ENCODE measurements at regions not wholly inside any gene's neighbourhood (a gene's known extent, or its start where the extent isn't known, plus 50 kb on each side); places are given as distances from the start of the nearest gene placed in this dataset.
"Not testable (repeated sequence)": the region's sequence is repeated elsewhere in the genome, so short reads cannot be mapped to it uniquely, and the experiment has no call there.

DNA sequence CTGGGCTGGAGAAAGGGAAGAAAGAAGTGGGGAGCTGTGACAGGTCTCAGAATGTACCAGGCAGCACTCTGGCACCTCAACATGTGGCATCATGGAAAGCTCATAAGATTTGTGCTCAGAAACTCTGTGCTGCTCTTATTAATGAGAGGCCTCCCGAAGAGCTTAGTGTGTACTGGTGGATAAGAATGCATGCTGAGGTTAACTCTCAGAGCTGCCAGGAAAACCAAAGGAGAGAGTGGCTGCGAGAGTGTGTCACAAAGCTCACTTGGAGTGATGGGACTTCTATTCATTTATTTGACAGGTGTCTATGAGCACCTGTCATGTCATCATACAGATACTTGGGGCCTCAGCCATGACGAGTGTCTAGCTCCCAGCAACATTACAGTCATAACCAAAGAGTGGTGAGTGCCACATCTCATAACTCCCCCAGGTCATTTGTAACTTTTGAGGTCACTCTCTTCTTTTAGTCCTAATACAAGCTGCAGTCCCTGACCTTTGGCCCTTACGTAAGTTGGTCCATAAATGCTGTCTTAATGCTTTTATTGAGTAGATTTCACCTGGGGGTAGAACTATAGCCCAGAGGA lies 131.9 kb downstream of the TRIM43 start:
- DNase-seq (ENCODE audit: low read depth in 2 of 3, low spot score in 2 of 3), result not testable (repeated sequence)

DNA sequence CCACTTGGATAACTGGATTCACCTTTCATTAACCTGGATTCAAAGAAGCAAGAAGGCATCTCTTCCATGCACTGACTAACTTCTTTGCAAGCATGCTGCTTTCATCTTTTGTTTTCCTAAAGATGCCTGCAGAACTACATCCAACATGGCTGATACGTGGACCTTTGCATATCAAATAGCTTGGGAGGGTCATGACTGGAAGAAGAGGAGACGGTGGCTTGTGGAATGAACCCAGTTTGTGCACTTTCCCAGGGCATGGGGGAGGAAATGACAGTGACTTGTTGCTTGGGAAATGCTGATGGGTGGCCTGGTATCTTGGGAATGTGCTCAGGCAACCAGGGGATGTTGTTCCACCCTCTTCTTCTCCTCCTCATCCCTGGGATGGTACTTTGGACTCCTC lies 133.4 kb downstream of the TRIM43 start:
- not testable (repeated sequence) for DNase-seq (ENCODE audit: low read depth in 2 of 3, low spot score in 2 of 3)

DNA sequence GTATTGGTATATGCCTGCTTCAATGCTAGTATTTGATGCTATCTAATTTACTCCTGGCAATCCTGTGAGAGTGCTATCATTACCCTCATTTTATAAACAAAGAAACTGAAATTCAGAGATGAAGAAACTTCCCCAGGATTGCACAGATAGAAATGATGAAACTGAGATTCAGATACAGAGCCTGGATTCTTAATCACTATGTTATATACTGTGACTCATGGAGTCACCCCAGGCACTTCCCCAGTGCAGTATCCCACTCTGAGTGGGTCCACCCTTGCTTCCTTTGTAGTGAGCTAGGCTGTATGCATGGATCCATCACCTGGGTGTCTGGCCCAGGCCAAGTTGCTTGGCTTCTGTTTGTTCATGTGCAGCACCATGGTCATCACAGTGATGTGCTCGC lies 133.9 kb downstream of the TRIM43 start:
- DNase-seq (ENCODE audit: low read depth in 2 of 3, low spot score in 2 of 3), result not testable (repeated sequence)

DNA sequence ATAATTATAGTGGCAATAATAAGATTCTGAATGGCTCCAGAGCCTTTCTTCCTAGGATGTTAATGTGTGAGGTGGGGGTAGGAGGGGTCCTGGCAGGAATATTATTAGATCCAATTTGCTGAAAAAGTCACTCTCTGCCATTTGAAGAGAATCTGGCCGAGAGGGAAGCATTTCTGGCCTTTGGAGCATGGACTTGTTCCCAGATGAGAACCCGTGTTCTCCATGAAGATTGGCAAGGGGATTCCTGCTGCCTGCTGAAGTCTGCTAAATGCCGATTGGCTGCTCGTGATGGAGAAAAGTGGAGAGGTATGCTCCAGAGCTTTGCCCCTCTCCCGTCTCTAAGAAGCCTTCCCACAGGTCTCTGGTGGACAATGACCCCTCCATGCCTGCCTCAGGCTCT lies 135.6 kb downstream of the TRIM43 start:
- DNase-seq (ENCODE audit: low read depth in 2 of 3, low spot score in 2 of 3), result not testable (repeated sequence)

- DNase-seq (ENCODE audit: low read depth in 2 of 3, low spot score in 2 of 3), result peak in 2 of 3 donors; percentile 53 to 80
Measured at GRCh38 chr2:95728878-95729596, 137.2 kb downstream of the TRIM43 start.

DNA sequence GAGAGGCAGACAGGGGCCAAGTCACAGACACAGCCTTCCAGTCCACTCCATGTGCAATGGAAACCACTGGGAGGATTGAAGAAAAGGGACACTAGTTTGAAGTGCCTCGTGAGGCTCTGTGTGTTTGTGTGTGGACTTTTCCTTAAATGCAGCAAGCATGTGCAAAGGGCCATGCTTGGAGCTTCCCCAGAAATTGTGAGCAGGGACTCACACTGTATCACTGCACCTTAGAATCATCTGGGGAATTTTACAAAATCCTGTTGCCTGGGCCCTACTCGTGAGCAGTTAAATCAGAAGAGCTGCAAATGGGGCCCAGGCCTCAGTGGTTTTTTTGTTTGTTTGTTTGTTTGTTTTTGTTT lies 137.8 kb downstream of the TRIM43 start:
- no peak for DNase-seq (ENCODE audit: low read depth in 2 of 3, low spot score in 2 of 3)

DNA sequence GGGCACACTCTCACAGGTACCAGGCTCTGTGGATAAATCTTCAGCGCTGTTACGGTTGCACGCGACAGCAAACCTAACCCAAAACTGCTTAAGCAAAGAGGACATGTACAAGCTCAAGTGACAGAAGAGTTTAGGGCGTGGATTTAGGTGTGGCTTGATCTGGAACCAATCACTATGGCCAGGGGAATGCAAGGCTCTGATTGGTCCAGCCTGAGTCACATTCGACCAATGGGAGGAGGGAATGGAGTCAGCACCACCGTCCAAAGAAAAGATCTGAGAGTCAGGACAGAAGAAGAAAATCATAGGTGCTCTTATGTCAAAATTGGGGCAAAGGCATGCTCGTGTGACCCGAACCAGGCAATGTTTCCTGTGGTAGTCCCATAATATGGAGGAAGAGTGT lies 139.0 kb downstream of the TRIM43 start:
- DNase-seq (ENCODE audit: low read depth in 2 of 3, low spot score in 2 of 3), result no peak

- DNase-seq (ENCODE audit: low read depth in 2 of 3, low spot score in 2 of 3), result no peak
Measured at GRCh38 chr2:95734976-95735890, 143.4 kb downstream of the TRIM43 start.

- no peak for DNase-seq (ENCODE audit: low read depth in 2 of 3, low spot score in 2 of 3)
Measured at GRCh38 chr2:95738301-95738700, 146.5 kb downstream of the TRIM43 start.

DNA sequence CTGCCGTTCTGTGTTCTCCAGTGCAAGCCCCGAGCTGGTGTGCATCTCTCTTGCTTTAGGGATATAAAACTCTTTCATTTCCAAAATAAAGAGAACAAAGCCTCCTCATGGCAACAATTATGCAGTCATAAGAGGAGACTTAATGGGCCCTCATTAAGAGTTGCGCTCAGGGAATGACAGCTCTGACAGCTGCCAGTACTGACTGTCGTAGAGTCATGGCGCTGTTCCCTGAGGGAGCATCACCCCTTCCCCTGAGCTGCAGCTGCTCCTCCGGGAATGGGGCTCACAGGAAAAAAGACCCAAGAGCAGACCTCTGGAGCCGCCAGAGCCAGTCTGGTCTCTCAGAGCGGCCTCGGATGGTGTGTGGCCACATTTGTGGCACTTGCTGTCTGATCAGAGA lies 160.3 kb downstream of the TRIM43 start:
- not testable (repeated sequence) for DNase-seq (ENCODE audit: low read depth in 2 of 3, low spot score in 2 of 3)

DNA sequence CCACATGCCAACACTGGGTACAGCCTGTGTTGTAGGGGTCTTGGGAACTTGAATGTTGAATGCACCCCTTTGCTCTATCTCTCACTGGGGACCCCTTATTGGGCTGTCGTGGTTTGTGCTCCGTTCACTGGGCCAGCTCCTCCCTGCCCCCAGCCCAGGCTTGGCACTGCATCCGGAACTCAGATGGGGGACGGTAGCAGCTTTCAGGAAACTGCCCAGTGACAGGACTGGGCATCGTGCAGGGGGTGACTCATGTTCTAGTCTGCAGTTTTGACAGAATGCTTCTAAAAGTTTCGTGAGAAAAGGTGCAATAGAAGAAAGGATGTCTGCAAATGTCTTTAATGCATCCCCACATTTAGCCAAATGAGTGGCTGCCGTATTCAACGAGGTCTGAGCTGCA lies 162.0 kb downstream of the TRIM43 start:
- DNase-seq (ENCODE audit: low read depth in 2 of 3, low spot score in 2 of 3), result not testable (repeated sequence)

DNA sequence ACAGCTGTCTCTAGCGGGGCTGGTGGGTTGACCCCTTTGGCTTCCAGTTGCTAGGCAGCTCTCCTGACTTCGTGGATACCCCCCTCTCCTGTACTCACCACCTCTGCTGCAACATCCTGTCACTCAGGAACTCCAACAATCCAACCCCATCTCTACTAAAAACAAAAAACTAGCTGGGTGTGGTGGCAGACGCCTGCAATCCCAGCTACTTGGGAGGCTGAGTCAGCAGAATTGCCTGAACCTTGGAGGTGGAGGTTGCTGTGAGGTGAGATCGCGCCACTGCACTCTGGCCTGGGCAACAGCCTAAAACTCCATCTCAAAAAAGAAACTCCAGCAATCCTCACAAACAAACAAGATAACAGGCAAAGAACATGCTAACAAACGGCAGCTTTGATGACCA lies 162.4 kb downstream of the TRIM43 start:
- DNase-seq (ENCODE audit: low read depth in 2 of 3, low spot score in 2 of 3), result not testable (repeated sequence)

DNA sequence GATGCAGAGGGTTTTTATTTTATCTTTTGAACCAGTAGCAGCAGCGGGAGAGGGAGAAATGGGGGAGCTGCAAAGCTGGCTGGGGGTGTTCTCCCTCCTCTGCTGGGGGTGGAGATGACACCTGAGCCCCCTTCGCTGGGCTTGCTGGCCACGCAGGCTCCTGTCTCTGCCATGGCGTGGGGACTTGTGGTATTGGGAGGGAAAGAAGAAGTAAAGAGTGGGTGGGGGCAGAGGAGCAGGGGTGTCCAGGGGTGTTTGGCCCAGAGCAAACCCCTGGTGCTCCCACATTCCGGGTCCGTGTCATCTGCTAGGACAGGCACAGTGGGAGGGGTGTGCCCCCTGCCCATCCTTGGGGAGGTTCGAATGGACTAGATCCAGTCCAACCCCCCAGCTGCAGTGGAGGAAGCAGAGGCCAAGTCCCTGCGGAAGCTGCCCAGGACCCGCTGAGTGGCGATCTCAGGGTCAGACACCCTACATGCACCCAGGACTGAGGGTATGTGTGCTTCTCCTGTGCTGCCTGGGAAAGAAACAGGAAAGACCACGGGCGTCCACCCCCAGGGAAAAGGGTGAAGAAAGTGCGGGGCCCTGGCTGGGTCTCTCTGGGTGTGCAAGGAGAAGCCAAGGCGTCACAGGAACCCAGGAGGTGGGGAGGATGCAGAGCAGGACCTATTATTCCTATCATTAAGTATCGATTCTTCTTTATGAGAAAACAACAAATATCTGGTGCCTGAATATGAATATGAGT lies 163.2 kb downstream of the TRIM43 start:
- not testable (repeated sequence) for DNase-seq (ENCODE audit: low read depth in 2 of 3, low spot score in 2 of 3)

DNA sequence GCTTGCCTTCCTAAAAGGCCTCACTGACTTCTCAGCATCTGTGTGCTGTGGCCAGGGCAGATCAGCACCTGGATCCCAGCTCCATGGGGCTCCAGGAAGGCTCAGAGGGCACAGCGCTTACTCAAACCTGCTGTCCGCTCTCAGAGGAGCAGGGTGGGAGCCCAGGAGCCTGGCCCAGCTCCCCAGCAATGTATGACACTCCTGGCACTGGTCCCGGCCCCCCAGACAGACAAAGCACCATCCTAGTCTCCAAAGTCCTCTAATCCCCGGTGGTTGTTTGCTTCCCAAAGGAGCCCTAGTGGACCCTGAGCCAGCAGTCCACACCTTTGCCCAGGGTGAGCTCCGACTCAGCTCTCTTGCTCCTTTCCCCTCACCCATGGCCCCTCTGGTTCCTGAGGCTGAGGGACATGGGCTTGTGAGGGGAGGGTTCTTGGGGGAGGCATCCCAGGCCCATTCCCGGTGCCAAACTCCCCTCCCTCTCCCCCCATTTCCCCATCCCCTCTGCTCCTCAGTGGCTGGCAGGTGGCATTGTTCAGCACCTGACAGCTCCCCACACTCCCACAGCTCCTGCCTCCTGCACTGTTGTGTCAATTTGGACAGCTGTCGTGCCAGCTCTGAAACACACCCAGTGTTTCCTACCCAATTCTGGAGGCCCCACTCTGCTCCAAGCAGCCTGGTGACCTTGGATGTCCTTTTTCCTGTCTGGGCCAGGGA lies 164.3 kb downstream of the TRIM43 start:
- not testable (repeated sequence) for DNase-seq (ENCODE audit: low read depth in 2 of 3, low spot score in 2 of 3)

DNA sequence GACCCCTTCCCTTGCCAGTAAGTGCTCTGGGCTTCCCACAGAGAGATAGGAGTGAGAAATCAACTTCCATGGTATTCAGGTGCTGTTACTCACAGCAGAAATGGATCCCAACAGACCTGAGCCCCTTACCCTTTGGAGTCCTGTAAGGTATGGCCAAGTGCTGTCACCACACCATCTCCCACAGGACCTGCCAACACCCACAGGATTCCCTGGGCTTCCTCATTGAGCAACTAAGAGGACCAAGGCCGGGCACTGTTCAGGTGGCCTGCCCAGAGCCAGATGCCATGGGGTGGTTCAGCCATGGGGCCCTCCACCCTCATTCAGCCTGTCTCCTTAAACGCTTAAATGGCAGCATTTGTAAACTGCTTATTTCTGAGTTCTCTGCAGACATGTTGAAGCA lies 166.2 kb downstream of the TRIM43 start:
- DNase-seq (ENCODE audit: low read depth in 2 of 3, low spot score in 2 of 3), result no peak

DNA sequence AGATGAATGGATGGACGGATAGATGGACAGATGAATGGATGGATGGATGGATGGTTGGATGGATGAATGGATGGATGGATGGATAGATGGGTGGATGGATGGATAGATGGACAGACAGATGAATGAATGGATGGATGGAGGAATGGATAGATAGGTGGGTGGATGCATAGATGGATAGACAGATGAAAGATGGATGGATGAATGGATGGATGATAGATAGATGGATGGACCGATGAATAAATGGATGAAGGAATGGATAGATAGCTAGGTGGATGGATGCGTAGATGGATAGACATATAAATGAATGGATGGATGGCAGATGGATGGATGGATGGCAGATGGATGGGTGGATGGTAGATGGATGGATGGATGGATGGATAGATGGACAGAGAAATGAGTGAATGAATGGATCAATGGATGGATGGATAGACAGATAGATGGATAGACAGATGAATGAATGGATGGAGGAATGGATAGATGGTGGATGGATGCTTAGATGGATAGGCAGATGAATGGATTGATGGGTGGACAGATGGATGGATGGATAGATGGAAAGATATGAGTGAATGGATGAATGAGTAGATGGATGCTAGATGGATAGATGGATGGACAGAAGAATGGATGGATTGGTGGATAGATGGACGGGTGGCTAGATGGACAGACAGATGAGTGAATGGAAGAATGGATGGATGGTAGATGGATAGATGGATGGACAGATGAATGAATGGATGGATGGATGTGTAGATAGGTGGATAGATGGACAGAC lies 167.9 kb downstream of the TRIM43 start:
- no peak for DNase-seq (ENCODE audit: low read depth in 2 of 3, low spot score in 2 of 3)

DNA sequence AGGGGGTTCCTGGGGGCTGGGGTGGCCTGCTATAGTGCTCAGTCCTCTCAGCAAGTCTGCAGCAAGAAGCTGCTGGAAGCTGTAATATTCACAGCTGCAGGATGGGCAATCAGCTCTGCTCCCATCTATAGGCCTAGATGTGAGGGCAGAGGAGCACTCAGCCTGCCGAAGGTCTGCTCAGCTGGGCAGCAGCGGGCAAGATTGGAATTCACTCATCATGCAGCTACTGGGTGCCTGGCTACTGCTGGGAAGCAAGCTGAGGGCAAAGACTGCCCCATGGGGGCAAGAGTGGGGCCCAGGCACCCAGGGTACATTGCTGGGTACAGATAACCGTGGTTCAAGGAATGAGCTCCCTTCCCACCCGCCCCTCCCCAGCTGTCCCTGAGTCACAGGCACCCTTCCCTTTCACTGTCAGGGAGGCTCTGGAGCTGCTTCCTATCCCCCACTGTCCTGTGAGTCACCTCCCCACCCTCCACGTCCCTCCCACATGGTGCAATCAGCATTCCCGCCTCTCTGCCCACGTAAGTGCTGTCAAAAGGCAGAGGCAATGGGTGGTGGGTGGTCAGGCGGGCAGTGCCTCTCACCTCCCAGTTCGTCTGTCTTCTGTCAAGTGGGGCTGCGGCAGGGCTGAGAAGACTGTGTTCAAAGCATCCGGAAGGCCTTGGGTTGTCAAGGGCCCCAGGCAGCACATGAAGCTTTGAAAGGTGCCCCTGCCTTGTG lies 169.2 kb downstream of the TRIM43 start:
- DNase-seq (ENCODE audit: low read depth in 2 of 3, low spot score in 2 of 3), result no peak

GRCh38 chr2:95761556-95761955 lies 169.8 kb downstream of the TRIM43 start:
- no peak for DNase-seq (ENCODE audit: low read depth in 2 of 3, low spot score in 2 of 3)
